Vagina (tissue), 2 donors: ENCODE measurements at regions not wholly inside any gene's neighbourhood (a gene's known extent, or its start where the extent isn't known, plus 50 kb on each side); places are given as distances from the start of the nearest gene placed in this dataset.

ENCODE experiments used
- POLR2A ChIP-seq, 2 donors: fragments of 450-650 bp; IDR thresholded peaks; one replicate each; pipeline ENCODE4 v1.6.1; 2017; ENCODE audit warnings: antibody characterized with exemption in 2 of 2, mild to moderate bottlenecking in 2 of 2, moderate library complexity in 2 of 2
- POLR2AphosphoS5 ChIP-seq, 2 donors: sonication (generic); formaldehyde crosslinking; IDR thresholded peaks; one replicate each; pipeline ENCODE4 v1.9.0; 2017; ENCODE audit warnings: antibody characterized with exemption in 2 of 2, mild to moderate bottlenecking in 2 of 2, low read depth in 1 of 2; ENCODE audit not compliant: insufficient read depth in 1 of 2
- TF ChIP-seq, protein P1 (sequence below), 3 experiments: fragments of 450-650 bp in 2 of 3; fragments of 200-600 bp in 1 of 3; sonication (generic) in 1 of 3; IDR thresholded peaks; one replicate each; pipeline ENCODE4 v1.5.1; 2017 to 2019; ENCODE audit warnings: antibody characterized with exemption in 3 of 3, mild to moderate bottlenecking in 2 of 3, moderate library complexity in 2 of 3

DNA sequence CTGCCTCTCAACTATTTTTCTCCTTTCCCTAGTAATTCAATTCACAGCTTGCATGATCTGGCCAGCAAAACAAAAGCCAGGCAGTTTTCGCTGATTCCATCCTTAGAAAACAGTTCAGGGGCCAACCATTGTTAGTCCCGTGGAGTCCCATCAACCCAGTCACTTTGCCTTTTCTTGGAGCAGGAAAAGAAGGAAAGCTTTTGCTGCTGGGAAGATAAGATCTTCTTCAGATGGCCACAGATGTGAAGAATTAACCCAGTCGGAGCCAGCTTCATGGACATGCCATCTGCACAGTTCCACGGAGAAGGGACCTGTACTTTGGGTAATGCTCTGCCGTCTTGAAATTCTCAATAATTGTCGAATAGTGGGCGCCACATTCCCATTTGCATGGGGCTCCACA is 76.9 kb upstream of the TSHZ2 start:
- TF ChIP-seq, protein P1, sequence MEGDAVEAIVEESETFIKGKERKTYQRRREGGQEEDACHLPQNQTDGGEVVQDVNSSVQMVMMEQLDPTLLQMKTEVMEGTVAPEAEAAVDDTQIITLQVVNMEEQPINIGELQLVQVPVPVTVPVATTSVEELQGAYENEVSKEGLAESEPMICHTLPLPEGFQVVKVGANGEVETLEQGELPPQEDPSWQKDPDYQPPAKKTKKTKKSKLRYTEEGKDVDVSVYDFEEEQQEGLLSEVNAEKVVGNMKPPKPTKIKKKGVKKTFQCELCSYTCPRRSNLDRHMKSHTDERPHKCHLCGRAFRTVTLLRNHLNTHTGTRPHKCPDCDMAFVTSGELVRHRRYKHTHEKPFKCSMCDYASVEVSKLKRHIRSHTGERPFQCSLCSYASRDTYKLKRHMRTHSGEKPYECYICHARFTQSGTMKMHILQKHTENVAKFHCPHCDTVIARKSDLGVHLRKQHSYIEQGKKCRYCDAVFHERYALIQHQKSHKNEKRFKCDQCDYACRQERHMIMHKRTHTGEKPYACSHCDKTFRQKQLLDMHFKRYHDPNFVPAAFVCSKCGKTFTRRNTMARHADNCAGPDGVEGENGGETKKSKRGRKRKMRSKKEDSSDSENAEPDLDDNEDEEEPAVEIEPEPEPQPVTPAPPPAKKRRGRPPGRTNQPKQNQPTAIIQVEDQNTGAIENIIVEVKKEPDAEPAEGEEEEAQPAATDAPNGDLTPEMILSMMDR (IDR thresholded peaks at IDR 0.05), result no peak
- TF ChIP-seq POLR2A (IDR thresholded peaks at IDR 0.05), result no peak
- TF ChIP-seq POLR2AphosphoS5 (IDR thresholded peaks at IDR 0.05; ENCODE audit: insufficient read depth in 1 of 2, low read depth in 1 of 2), result no peak
